Activated CD4-positive, alpha-beta T cell treated with anti-CD3 and anti-CD28 coated beads, Interleukin-2, amount 10 ng/mL, durations not matched to agents 24 days and 14 days (primary cell): ENCODE measurements at regions not wholly inside any gene's neighbourhood (a gene's known extent, or its start where the extent isn't known, plus 50 kb on each side); places are given as distances from the start of the nearest gene placed in this dataset.
"Not testable (repeated sequence)": the region's sequence is repeated elsewhere in the genome, so short reads cannot be mapped to it uniquely, and the experiment has no call there.

ENCODE experiments used
- DNase-seq: peaks from one replicate; pipeline ENCODE4 v3.0.0; 2022
- H3K27ac Mint-ChIP-seq: one replicate; pipeline ENCODE4 v1.8.0; 2022; ENCODE audit warnings: mild to moderate bottlenecking, mixed read lengths
- H3K27me3 Mint-ChIP-seq: one replicate; pipeline ENCODE4 v1.8.0; 2022; ENCODE audit warnings: mixed read lengths
- H3K36me3 Mint-ChIP-seq: one replicate; pipeline ENCODE4 v1.8.0; 2022; ENCODE audit warnings: low read depth, mild to moderate bottlenecking, mixed read lengths
- H3K4me1 Mint-ChIP-seq: one replicate; pipeline ENCODE4 v1.8.0; 2021; ENCODE audit warnings: mixed read lengths
- H3K4me3 Mint-ChIP-seq: one replicate; pipeline ENCODE4 v1.8.0; 2022; ENCODE audit warnings: mild to moderate bottlenecking, moderate library complexity, mixed read lengths
- H3K9me3 Mint-ChIP-seq: one replicate; pipeline ENCODE4 v1.8.0; 2021; ENCODE audit warnings: mixed read lengths
- intact Hi-C: fragments of 100-400 bp; cut with micrococcal nuclease; formaldehyde crosslinking; loops from one replicate; pipeline ENCODE4 v1.15.1; 2023

DNA sequence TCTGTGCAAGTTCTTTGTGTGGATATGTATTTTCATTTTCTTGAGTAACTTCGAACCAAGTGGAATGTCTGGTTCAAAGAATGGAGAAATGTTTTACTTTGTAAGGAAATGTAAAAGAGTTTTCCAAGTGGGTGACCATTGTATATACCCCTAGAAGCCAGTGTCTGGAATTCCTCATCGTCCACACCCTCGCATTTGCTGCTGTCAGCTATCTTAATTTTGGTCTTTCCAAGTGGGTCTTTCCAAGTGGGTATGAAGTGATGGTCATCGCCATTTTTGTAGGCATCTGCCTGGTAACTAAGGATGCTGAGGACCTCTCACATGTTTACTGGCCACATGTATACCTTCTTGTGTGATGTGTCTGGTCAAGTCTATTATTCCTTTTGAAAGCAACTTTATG lies 547.5 kb downstream of the TBC1D22A start:
- intact Hi-C loops: no loop called here
- H3K4me1 Mint-ChIP-seq: no peaks in the 10 kb centered on the region
- H3K36me3 Mint-ChIP-seq: no peaks in the 10 kb centered on the region
- H3K9me3 Mint-ChIP-seq: peaks cover 7% of the 10 kb centered on the region
- DNase-seq: no peak
- no peak overlapping the region for H3K27ac Mint-ChIP-seq
- no peak overlapping the region for H3K4me3 Mint-ChIP-seq
- peaks cover 1% of the 10 kb centered on the region for H3K27me3 Mint-ChIP-seq

DNA sequence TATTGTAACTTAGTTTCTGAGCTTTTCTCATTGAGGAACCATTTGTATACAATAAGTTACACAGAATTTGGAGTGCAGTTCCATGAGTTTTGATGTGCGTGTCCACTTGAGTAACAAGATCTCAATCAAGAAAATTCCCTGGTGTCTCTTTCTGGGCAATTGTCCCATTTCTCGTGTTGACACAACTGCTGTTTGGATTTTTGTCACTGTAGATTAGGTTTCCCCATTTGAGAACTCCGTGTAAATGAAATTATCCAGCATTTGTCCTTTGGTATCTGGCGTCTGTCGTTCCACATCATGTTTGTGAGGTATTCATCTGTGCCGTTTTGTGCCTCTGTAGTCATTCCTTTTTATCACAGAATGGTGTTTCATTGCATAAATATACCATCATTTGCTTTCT lies 547.0 kb downstream of the TBC1D22A start:
- Mint-ChIP-seq H3K36me3 (no peaks in the 10 kb centered on the region), H3K27ac (no peak overlapping the region), H3K9me3 (peaks cover 7% of the 10 kb centered on the region), H3K4me3 (no peak overlapping the region), H3K4me1 (no peaks in the 10 kb centered on the region), H3K27me3 (no peaks in the 10 kb centered on the region)
- intact Hi-C loops: no loop called here
- no peak for DNase-seq

DNA sequence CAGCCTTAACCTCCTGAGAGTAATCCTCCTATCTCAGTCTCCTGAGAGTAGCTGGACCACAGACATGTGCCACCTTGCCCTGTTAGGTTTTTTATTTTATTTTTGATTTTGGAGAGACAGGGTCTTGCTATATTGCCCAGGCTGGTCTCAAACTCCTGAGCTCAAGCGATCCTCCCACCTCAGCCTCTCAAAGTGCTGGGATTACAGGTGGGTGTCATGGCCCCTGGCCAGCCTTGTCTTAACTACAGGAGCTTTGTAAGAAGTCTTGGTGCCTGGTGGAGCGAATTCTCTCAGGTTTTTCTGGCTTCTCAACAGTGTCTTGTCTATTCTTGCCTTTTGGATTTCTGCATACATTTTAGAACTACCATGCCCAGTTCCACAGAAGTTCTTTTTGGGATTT lies 546.4 kb downstream of the TBC1D22A start:
- intact Hi-C loops: no loop called here
- H3K9me3 Mint-ChIP-seq: peaks cover 7% of the 10 kb centered on the region
- H3K36me3 Mint-ChIP-seq: no peaks in the 10 kb centered on the region
- H3K27ac Mint-ChIP-seq: no peak overlapping the region
- H3K4me1 Mint-ChIP-seq: no peaks in the 10 kb centered on the region
- no peak for DNase-seq
- H3K27me3 Mint-ChIP-seq: no peaks in the 10 kb centered on the region
- no peak overlapping the region for H3K4me3 Mint-ChIP-seq

DNA sequence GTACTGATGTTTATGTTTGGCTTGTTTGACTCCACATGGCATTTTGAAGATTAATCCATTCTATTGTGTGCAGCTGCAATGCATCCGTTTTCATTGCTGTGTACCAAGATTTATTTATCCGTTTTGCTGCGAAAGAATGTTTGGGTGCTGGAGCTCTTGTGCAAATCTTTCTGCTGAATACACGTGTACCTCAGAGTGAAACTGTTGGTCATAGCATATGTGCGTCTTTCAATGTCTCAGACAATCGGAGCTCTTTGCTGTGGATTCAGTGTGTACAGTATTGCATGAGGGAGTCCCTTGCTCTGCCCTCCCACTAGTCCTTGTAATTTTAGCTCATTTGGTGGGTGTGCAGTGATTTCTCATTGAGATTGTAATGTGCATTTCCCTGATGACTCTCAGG lies 545.4 kb downstream of the TBC1D22A start:
- Mint-ChIP-seq H3K4me3 (no peak overlapping the region), H3K27me3 (no peaks in the 10 kb centered on the region), H3K27ac (no peak overlapping the region), H3K4me1 (no peaks in the 10 kb centered on the region), H3K36me3 (no peaks in the 10 kb centered on the region), H3K9me3 (peaks cover 7% of the 10 kb centered on the region)
- DNase-seq: no peak
- intact Hi-C loops: no loop called here

DNA sequence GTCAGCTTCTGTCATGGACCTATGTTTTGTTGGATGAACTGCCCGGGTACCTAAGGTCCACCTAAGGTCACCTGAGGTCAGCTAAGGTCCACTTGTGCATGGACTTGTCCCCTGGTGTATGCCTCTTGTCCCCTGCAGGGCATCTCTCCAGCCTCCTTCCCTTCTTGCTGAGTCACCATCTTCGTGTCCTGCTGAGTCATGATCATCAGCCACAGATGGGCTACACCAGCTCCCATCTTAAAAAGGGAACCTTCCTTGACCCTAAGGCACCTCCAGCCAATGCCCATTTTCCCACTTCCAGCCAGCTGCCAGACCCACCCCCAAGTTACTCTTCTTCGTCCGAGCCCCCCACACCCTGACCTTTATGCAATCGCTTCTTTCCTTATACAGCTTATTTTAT lies 544.9 kb downstream of the TBC1D22A start:
- Mint-ChIP-seq H3K4me3 (no peak overlapping the region), H3K27me3 (no peaks in the 10 kb centered on the region), H3K36me3 (no peaks in the 10 kb centered on the region), H3K4me1 (no peaks in the 10 kb centered on the region), H3K9me3 (peaks cover 7% of the 10 kb centered on the region), H3K27ac (no peak overlapping the region)
- no peak for DNase-seq
- intact Hi-C loops: no loop called here

DNA sequence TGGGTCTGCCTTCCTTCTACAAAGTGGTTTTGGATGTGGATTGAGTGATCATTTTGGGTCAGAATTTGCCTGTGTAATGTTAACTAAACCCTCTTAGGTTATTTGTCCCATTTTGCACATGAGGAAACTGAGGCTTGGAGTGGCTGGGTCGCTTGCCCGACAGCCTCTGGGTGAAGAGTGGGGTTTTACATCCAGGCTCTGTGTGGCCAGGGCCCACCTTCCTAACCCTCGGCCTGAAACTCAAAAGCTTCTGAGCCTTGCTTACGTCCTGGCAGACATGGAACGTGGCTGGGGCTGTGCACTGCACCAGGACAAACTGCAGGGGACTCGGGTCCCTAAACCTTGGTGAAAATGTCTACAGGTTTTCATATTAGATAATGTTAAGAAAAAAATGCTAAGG lies 542.4 kb downstream of the TBC1D22A start:
- H3K36me3 Mint-ChIP-seq: no peaks in the 10 kb centered on the region
- H3K27me3 Mint-ChIP-seq: no peaks in the 10 kb centered on the region
- no peaks in the 10 kb centered on the region for H3K4me1 Mint-ChIP-seq
- DNase-seq: no peak
- peaks cover 7% of the 10 kb centered on the region for H3K9me3 Mint-ChIP-seq
- intact Hi-C loops: no loop called here
- H3K4me3 Mint-ChIP-seq: no peak overlapping the region
- H3K27ac Mint-ChIP-seq: no peak overlapping the region

DNA sequence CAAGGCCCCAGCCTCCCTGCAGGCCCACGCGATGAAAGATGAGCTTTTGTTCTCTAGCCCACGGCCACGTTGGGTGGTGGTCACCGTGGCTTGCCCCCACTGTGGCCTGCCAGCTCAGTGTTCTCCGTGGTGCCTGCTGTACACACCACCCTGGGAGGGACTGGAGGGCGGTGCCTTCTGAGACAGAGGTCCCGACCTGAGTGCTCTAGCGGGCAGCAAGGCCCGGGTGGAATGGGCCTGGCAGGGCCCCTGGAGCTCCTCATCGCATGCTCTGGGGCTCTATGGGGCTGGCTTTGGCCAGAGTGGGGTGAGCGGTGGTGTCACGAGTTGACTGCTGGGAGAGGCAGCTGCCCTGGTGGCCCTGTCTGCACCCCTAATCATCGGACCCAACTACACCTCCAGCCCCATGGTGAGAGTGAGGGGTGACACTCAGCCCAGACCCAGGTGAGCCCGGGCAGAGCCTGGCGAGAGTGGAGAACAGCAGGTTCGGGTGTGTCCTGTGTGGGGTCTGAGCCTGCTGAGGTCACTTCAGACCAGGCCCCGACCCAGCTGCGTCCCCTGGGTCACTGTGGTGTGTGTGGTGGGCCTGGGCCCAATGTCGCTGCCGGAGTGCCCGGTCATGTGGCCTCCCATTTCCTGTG lies 541.9 kb downstream of the TBC1D22A start:
- peaks cover 7% of the 10 kb centered on the region for H3K9me3 Mint-ChIP-seq
- intact Hi-C loops: no loop called here
- no peaks in the 10 kb centered on the region for H3K36me3 Mint-ChIP-seq
- no peak overlapping the region for H3K27ac Mint-ChIP-seq
- no peaks in the 10 kb centered on the region for H3K4me1 Mint-ChIP-seq
- DNase-seq: no peak
- H3K4me3 Mint-ChIP-seq: no peak overlapping the region
- H3K27me3 Mint-ChIP-seq: no peaks in the 10 kb centered on the region

DNA sequence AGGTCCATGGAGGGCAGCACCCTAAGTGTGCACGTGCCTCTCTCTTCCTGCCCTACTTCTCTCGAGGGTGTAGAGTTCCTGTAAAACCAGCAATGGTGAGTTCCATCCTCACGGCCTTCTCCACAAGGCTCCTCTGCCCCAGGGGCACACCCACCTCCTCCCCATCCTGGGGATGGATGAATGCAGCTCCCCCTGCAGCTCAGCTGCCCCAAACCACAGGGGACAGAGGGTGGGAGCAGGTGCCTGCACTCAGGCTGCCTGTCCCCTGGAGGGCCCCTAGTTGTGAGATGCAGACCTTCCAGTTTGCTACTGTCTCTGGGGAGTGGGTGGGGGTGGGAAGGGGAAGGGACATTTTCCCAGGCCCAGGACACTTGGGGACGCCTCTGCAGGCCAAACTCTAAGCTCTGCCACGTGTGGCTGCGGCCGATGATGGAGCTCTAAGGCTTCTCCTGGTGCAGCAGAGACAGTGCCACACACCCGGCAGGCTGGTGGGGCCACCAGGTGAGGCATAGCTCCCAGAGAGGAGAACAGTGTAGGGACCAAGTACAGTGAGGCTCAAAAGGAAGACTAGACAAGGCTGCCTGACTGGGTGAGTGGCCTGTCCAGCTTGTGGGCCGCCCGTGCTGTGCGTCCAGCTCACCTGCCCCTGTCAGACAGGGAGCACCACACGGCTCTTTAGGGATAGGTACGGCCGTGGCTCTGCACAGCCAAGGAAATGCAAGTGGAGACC lies 540.9 kb downstream of the TBC1D22A start:
- H3K9me3 Mint-ChIP-seq: peaks cover 7% of the 10 kb centered on the region

DNA sequence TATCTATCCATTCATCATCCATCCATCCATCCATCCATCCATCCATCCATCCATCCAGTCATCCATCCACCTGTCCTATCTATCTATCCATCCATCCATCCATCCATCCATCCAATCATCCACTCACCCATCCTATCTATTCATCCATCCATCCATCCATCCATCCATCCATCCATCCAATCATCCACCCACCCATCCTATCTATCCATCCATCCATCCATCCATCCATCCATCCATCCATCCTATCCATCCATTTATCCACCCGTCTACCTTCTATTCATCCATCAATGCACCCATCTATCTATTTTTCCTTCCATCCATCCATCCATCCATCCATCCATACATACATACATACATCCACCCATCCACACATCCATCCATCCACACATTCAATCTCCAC lies 540.1 kb downstream of the TBC1D22A start:
- H3K27ac Mint-ChIP-seq, H3K9me3 Mint-ChIP-seq, H3K4me1 Mint-ChIP-seq, H3K36me3 Mint-ChIP-seq, intact Hi-C loops, DNase-seq, H3K4me3 Mint-ChIP-seq, H3K27me3 Mint-ChIP-seq: not testable (repeated sequence)

More for the DNA sequence above, 540.9 kb downstream of the TBC1D22A start:
- Mint-ChIP-seq H3K4me1 (no peaks in the 10 kb centered on the region), H3K27me3 (no peaks in the 10 kb centered on the region), H3K36me3 (no peaks in the 10 kb centered on the region), H3K4me3 (no peak overlapping the region), H3K27ac (no peak overlapping the region)
- intact Hi-C loops: no loop called here
- no peak for DNase-seq

DNA sequence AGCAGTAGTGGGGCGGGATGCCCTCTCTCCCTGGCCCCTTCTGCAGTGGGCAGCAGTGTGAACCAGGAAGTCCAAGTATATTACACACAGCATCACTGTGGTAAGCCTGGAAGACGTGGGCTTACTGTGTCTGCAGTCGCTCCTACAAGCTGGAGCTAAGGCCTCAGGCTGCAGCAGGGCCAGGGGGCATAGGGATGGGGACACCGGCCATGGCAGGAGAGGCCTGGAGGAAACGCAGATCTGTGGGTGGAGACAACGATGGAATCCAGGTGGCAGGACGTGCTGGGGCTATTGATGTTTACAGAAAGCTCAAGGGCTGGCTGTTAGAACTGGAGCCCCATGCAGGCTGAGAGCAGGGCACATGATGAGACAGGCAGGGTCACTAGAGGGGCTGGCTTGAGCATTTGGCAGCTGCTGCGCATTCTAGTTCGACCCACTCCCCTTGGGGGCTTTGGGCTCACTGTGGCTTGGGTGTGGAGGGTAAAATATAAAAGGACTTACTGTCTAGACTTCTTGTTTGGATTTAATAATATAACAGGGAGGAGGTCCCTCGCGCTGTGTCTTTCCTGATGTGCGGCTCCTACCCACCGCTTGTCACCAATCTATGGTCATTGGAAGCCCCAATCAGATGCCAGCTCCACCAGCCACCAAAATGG lies 539.5 kb downstream of the TBC1D22A start:
- no peak for DNase-seq
- no peaks in the 10 kb centered on the region for H3K36me3 Mint-ChIP-seq
- no peaks in the 10 kb centered on the region for H3K4me1 Mint-ChIP-seq
- peaks cover under 1% of the 10 kb centered on the region for H3K9me3 Mint-ChIP-seq
- intact Hi-C loops: no loop called here
- H3K4me3 Mint-ChIP-seq: no peak overlapping the region
- no peak overlapping the region for H3K27ac Mint-ChIP-seq
- no peaks in the 10 kb centered on the region for H3K27me3 Mint-ChIP-seq

DNA sequence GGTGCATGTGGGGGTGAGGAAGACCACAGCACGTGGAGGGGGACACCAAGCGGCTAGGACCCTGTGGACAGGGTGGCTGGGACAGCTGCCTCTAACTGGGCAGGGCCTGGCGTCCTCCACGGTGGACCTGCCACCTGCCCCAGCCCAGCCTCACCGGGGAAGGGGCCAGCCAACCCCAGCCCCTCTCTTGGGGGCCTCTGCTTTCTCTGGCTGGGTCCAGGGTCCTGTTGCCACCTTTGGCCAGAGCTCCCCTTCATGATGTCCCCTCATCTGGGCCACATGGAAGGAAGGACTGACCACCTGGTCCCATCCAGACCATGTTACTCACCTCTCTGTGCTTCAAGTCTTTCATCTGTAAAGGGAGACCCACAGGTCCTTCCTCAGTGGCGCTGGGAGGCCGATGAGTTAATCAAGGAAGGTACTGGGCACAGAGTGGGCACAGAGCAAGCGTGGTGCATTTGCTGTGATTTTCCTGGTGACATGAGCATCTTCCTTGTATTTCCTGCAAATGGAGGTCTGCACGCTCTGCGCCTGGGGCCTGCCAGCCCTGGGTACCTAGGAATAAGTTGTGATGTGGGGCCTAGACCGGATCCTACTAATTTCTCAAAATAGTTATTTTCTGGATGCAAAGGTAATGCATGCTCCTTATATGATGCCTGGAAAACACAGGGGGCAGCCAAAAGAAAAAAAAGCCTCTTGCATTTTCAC lies 538.4 kb downstream of the TBC1D22A start:
- H3K27ac Mint-ChIP-seq: no peak overlapping the region
- no peaks in the 10 kb centered on the region for H3K27me3 Mint-ChIP-seq

DNA sequence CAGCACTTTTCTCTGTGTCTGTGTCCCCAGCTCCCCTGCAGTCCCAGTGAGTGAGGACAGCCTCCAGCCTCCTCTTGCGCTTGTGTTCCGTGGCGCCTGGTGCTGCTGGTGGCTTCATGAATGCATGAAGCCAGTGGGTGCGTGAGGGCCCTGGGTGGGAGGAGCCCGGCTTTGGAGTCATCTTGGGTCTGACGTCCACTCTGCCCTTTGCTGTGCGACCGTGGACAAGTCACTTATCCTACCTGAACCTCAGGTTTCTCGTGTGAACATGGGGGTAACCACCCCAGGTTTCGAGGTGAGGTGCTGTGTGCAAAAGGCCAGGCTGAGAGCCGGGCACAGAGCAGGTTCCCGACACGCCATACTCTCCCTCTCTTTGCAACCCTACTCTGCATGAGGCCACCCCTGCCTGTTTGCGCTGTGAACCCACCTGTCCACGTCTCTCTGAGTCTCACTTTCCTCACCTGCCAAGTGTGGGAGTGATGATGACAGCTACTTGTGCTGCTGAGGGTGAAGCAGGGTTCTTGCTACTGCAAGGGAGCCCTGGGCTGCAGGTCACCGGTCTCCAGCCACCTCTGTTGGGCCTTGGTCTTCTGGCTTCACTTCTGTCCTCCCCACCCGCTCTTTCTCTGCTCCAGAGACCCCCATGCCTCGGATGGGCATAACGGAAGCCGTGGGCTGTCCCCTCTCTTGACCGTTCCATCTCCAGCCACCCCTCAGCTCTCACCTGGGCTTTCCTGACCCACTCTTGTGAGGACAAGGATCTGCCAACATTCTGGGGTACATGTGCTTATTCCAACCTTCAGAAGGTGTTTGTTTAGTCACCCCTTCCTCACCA lies 537.6 kb downstream of the TBC1D22A start:
- no peak overlapping the region for H3K27ac Mint-ChIP-seq
- no peaks in the 10 kb centered on the region for H3K9me3 Mint-ChIP-seq
- H3K36me3 Mint-ChIP-seq: no peaks in the 10 kb centered on the region
- intact Hi-C loops: no loop called here
- H3K4me1 Mint-ChIP-seq: no peaks in the 10 kb centered on the region
- no peaks in the 10 kb centered on the region for H3K27me3 Mint-ChIP-seq
- no peak overlapping the region for H3K4me3 Mint-ChIP-seq
- no peak for DNase-seq

More for the DNA sequence above, 538.4 kb downstream of the TBC1D22A start:
- no peaks in the 10 kb centered on the region for H3K9me3 Mint-ChIP-seq
- no peaks in the 10 kb centered on the region for H3K4me1 Mint-ChIP-seq
- H3K4me3 Mint-ChIP-seq: no peak overlapping the region
- intact Hi-C loops: no loop called here
- H3K36me3 Mint-ChIP-seq: no peaks in the 10 kb centered on the region
- no peak for DNase-seq

DNA sequence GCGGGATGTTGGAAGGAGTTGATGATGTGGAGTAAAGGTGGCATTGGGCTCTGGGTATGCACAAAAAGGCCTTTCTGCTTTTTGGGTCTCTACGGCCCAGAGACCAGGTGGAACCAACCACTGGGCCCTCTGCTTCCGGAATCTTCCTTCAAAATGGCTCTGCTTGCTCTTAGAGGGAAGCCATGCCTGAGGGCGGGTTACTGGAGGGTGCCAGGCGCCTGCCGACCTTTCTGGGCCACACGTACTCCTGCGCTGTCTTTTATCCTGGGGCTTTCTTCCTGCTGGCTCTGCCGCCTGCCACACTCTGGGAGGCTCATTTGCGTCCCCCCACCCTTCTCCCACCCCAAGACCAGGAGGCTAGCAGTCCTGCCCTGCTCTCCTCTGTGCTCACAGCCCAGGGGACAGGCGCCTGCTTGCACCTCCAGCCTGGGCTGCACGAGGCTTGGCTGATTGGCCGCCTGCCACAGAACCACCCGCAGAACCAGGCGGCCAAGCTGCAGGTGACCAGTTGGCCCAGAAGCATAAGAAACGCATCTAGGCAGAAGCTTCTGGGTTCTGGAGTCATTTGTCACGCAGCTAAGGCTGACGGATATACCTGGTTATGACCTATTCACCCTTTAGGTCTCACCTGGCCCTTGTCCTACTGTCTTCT lies 536.9 kb downstream of the TBC1D22A start:
- no peak overlapping the region for H3K27ac Mint-ChIP-seq
- no peak for DNase-seq
- intact Hi-C loops: no loop called here

More for the DNA sequence above, 536.9 kb downstream of the TBC1D22A start:
- Mint-ChIP-seq H3K4me3 (no peak overlapping the region), H3K9me3 (no peaks in the 10 kb centered on the region), H3K27me3 (no peaks in the 10 kb centered on the region), H3K36me3 (no peaks in the 10 kb centered on the region), H3K4me1 (no peaks in the 10 kb centered on the region)
